OCI-LY7 (cell line): ENCODE measurements at regions not wholly inside any gene's neighbourhood (a gene's known extent, or its start where the extent isn't known, plus 50 kb on each side); places are given as distances from the start of the nearest gene placed in this dataset.

Experiments
- BruUV-seq: library from RNA; stranded (reverse); fragments of 400-500 nt; replicated peaks from 2 replicates; lab custom pipeline; 2021; lab: Mats Ljungman, UMichigan
- CTCF ChIA-PET: fragments of 300-600 bp; sonication (Branson Sonifier 250); formaldehyde crosslinking; loops from one replicate; lab custom pipeline; 2022; ENCODE audit warnings: antibody characterized with exemption; ENCODE audit not compliant: unreplicated experiment; lab: Charles Lee
- POLR2A ChIA-PET: fragments of 300-600 bp; sonication (Branson Sonifier 250); formaldehyde crosslinking; loops from one replicate; lab custom pipeline; 2022; ENCODE audit warnings: antibody characterized with exemption; lab: Charles Lee
- DNase-seq: peaks from one replicate; pipeline ENCODE4 v3.0.0-alpha.2; 2015; ENCODE audit warnings: low spot score
- H2AFZ ChIP-seq: fragments of 200-600 bp; sonication (generic), shearing (Covaris generic); 2 replicates; pipeline ENCODE4 v1.6.1; 2014; ENCODE audit warnings: mild to moderate bottlenecking, antibody characterized with exemption, low read length, moderate library complexity
- H3K27ac ChIP-seq: fragments of 200-600 bp; sonication (generic); 2 replicates; pipeline ENCODE4 v1.5.1; 2014; ENCODE audit warnings: mixed run types, low read depth, mild to moderate bottlenecking, moderate library complexity, low read length, inconsistent platforms; ENCODE audit not compliant: poor library complexity, severe bottlenecking
- H3K36me3 ChIP-seq: fragments of 200-600 bp; sonication (generic); 2 replicates; pipeline ENCODE4 v1.6.1; 2014; ENCODE audit warnings: mild to moderate bottlenecking, antibody characterized with exemption, low read length, moderate library complexity, mixed read lengths; ENCODE audit not compliant: insufficient read depth
- H3K4me1 ChIP-seq: fragments of 200-600 bp; sonication (generic); 2 replicates; pipeline ENCODE4 v1.5.1; 2014; ENCODE audit warnings: mild to moderate bottlenecking, low read length; ENCODE audit not compliant: insufficient read depth, poor library complexity, severe bottlenecking
- H3K4me2 ChIP-seq: fragments of 200-600 bp; sonication (generic); 2 replicates; pipeline ENCODE4 v1.6.1; 2014; ENCODE audit warnings: mild to moderate bottlenecking, low read length
- H3K4me3 ChIP-seq: fragments of 200-600 bp; sonication (generic); 2 replicates; pipeline ENCODE4 v1.5.1; 2014; ENCODE audit warnings: mild to moderate bottlenecking, low read depth, low read length; ENCODE audit not compliant: poor library complexity, severe bottlenecking
- H3K79me2 ChIP-seq: fragments of 200-600 bp; sonication (generic); 2 replicates; pipeline ENCODE4 v1.6.1; 2016; ENCODE audit warnings: low read depth, mild to moderate bottlenecking, low read length, moderate library complexity, mixed read lengths; ENCODE audit not compliant: insufficient read depth
- H3K9me2 ChIP-seq: fragments of 200-600 bp; sonication (generic); 2 replicates; pipeline ENCODE4 v1.6.1; 2016; ENCODE audit warnings: mild to moderate bottlenecking, low read length, mixed read lengths; ENCODE audit not compliant: insufficient read depth
- H3K9me3 ChIP-seq: fragments of 200-600 bp; sonication (generic); 2 replicates; pipeline ENCODE4 v1.6.1; 2014; ENCODE audit warnings: mild to moderate bottlenecking, mixed run types, low read length, mixed read lengths
- H4K20me1 ChIP-seq: fragments of 200-600 bp; sonication (generic); 2 replicates; pipeline ENCODE4 v1.6.1; 2014; ENCODE audit warnings: mild to moderate bottlenecking, antibody characterized with exemption, low read length, moderate library complexity, mixed read lengths; ENCODE audit not compliant: insufficient read depth
- CTCF ChIP-seq: fragments of 200-600 bp; sonication (generic); conservative IDR thresholded peaks from 2 replicates; pipeline ENCODE4 v1.5.1; 2014; ENCODE audit warnings: mild to moderate bottlenecking, antibody characterized with exemption, low read length, moderate library complexity, mixed read lengths
- EZH2phosphoT487 ChIP-seq: fragments of 200-600 bp; sonication (generic); IDR thresholded peaks from 2 replicates; pipeline ENCODE4 v1.6.1; 2018; ENCODE audit warnings: low read depth, borderline replicate concordance, mild to moderate bottlenecking, mixed run types, antibody characterized with exemption, low read length, moderate library complexity, mixed read lengths
- intact Hi-C: fragments of 100-400 bp; cut with micrococcal nuclease; formaldehyde crosslinking; loops from one replicate; pipeline ENCODE4 v1.10.0; 2022; ENCODE audit not compliant: unreplicated experiment

- ChIA-PET CTCF (no interaction called here), POLR2A (no interaction called here)
- Histone ChIP-seq H4K20me1 (no peaks in the 10 kb centered on the region), H3K36me3 (no peaks in the 10 kb centered on the region), H3K27ac (no peak overlapping the region), H3K4me1 (no peaks in the 10 kb centered on the region), H3K9me2 (no peaks in the 10 kb centered on the region), H3K4me3 (no peak overlapping the region), H2AFZ (no peak overlapping the region), H3K79me2 (no peaks in the 10 kb centered on the region), H3K4me2 (no peak overlapping the region), H3K9me3 (no peaks in the 10 kb centered on the region)
- no peak for DNase-seq
- intact Hi-C loops = no loop called here
- TF ChIP-seq EZH2phosphoT487 = no peak
- TF ChIP-seq CTCF = no peak
- no TSS peak for BruUV-seq
Measured at GRCh38 chr2:147398301-147398700, 446.5 kb upstream of the ACVR2A start.

GRCh38 chr2:147396890-147397289, 447.9 kb upstream of the ACVR2A start:
- CTCF ChIA-PET = no interaction called here
- no TSS peak for BruUV-seq
- intact Hi-C loops = no loop called here

More at GRCh38 chr2:147396890-147397289, 447.9 kb upstream of the ACVR2A start:
- no peaks in the 10 kb centered on the region for H3K9me2 ChIP-seq
- H3K79me2 ChIP-seq = no peaks in the 10 kb centered on the region
- H4K20me1 ChIP-seq = no peaks in the 10 kb centered on the region
- no peaks in the 10 kb centered on the region for H3K4me1 ChIP-seq
- no peaks in the 10 kb centered on the region for H3K36me3 ChIP-seq
- TF ChIP-seq EZH2phosphoT487 = no peak
- TF ChIP-seq CTCF = no peak
- H3K9me3 ChIP-seq = no peaks in the 10 kb centered on the region
- no peak overlapping the region for H3K27ac ChIP-seq
- no peak overlapping the region for H2AFZ ChIP-seq
- POLR2A ChIA-PET = no interaction called here
- no peak for DNase-seq
- no peak overlapping the region for H3K4me2 ChIP-seq
- no peak overlapping the region for H3K4me3 ChIP-seq
